NCI-H460 (cell line): ENCODE measurements at regions not wholly inside any gene's neighbourhood (a gene's known extent, or its start where the extent isn't known, plus 50 kb on each side); places are given as distances from the start of the nearest gene placed in this dataset.
"Not testable (repeated sequence)": the region's sequence is repeated elsewhere in the genome, so short reads cannot be mapped to it uniquely, and the experiment has no call there.

Experiments
- DNase-seq: peaks from one replicate; pipeline ENCODE4 v3.0.0-alpha.2; 2016; ENCODE audit warnings: low read depth; ENCODE audit errors: extremely low read depth

GRCh38 chr15:87557881-87558280, 698.7 kb downstream of the NTRK3 start:
- DNase-seq, result no peak

- DNase-seq, result no peak
Measured at GRCh38 chr15:87556886-87557285, 699.7 kb downstream of the NTRK3 start.

- DNase-seq, result no peak
Measured at GRCh38 chr15:87549860-87550259, 706.7 kb downstream of the NTRK3 start.

- no peak for DNase-seq
Measured at GRCh38 chr15:87549296-87549695, 707.2 kb downstream of the NTRK3 start.

GRCh38 chr15:87548590-87548989, 707.9 kb downstream of the NTRK3 start:
- not testable (repeated sequence) for DNase-seq

DNA sequence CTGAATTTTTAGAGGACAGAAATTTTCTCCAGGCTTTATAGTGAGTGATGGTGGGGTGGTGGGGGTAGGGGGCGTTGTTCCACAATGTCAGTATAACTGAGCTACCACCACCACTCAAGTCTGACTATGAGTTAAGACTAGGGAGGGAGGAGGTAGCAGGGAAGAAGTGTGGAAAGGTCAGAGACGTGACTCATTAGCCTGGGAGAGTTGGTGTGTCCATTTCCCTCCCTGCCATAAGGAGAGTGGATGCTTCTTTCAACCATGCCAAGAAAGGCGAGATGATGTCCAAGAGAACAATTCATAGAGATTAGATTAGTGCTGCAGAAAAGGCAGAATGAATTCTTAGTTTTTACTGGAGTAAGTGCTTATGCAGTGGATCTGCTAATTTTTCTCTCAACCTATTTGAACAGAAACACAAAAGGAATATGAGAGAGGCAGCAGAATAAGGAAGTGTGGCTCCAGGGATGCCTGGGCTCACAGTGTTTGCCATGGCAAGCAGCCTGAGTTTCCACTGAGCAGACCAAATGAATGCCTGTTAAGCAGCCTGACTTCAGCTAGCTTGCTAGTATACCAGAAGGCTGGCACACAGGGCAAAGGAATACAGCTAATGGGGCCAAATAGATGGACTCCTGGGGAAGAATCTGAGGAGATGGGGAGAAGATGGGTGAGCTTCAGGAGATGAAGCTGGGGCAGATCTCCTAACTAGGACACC, 708.9 kb downstream of the NTRK3 start:
- no peak for DNase-seq

- DNase-seq, result no peak
Measured at GRCh38 chr15:87538327-87538834, 718.2 kb downstream of the NTRK3 start.

GRCh38 chr15:87537295-87537694, 719.2 kb downstream of the NTRK3 start:
- no peak for DNase-seq

DNA sequence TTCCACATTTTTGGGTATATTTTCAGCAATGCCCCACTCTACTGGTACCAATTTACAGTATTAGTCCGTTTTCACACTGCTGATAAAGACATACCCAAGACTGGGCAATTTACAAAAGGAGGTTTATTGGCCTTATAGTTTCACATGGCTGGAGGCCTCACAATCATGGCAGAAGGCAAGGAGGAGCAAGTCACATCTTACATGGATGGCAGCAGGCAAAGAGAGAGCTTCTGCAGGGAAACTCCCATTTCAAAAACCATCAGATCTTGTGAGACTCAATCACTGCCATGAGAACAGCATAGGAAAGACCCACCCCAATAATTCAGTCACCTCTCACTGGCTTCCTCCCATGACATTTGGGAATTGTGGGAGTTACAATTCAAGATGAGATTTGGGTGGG, 722.9 kb downstream of the NTRK3 start:
- DNase-seq, result not testable (repeated sequence)

GRCh38 chr15:87528873-87529272, 727.7 kb downstream of the NTRK3 start:
- DNase-seq, result no peak

DNA sequence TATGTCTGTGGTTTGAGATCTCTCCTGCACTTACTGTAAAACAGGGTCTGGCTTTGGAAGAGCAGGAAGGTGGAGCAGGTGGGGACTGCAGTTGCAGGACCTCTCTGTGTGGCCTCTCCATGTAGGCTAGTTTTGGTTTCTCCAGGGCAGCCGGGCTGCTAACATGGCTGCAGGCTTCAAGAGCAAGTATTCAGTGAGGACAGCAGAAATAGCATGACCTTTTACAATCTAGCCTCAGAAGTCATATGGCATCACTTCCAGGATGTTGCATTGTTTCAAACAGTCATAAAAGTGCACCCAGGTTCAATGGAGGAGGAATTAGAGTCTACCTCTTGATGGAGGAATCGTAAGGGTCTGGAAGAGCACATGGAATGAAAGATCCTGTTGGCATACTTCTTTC, 728.7 kb downstream of the NTRK3 start:
- DNase-seq, result no peak

- no peak for DNase-seq
Measured at GRCh38 chr15:87527416-87527815, 729.1 kb downstream of the NTRK3 start.

- no peak for DNase-seq
Measured at GRCh38 chr15:87523516-87523915, 733.0 kb downstream of the NTRK3 start.

DNA sequence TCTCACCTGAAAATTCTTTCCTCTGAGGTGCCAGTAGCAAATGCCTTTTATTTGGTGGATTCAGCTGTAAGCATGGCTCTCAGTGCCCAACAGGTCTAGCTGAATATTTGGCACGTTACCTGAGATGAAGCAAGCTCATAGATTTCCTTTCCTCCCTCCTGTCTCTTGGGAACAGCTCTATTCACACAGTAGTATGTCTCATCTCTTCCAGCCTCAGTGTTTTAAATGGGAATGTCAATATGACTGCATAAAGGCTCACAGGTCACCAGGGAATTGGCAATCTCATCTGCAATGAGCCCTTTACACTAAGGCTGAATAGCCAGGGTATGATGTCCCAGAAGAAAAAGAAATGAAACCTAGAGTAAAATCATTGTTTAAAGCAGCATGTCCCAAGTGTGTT, 733.5 kb downstream of the NTRK3 start:
- no peak for DNase-seq

GRCh38 chr15:87518957-87519356, 737.6 kb downstream of the NTRK3 start:
- no peak for DNase-seq

DNA sequence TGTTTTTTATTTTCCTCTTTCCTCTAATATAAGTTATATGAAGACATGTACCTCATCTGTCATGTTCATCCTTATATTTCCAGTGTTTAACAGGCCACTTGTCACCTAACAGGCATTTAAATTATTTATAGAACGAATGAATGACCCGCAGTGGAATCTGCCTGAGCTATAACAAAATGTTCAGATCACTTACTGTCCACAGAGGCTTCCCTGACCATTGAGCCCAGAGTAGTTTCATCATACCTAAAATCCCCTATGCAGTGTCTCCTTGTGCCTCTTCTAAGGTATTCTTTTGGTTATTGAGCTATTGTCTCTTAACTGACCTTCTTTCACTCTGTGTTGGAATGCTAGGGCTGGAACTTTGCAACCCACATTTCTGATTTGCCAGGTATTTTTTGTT, 748.5 kb downstream of the NTRK3 start:
- DNase-seq, result no peak

- no peak for DNase-seq
Measured at GRCh38 chr15:87502173-87502572, 754.4 kb downstream of the NTRK3 start.

DNA sequence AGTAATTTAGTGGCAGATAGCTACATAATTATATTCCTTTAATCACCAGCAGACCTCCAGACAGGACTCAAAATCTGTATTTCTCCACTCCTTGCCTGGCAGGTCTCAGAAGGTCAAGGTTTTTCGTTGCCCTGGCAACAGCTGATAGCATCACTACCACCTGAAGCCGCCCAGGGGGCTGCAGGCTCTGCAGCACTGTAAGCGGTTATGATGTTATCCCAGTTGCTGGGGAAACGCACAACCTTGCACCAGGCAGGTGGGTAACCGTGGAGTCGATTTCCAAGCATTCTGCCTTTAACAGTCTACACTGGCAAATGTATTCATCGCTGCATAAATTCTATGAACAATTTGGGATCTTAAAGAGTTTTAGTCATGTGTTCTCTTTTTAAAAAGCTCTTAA, 756.3 kb downstream of the NTRK3 start:
- DNase-seq, result no peak

- DNase-seq, result no peak
Measured at GRCh38 chr15:87498560-87498959, 758.0 kb downstream of the NTRK3 start.

- no peak for DNase-seq
Measured at GRCh38 chr15:87496795-87497194, 759.7 kb downstream of the NTRK3 start.

DNA sequence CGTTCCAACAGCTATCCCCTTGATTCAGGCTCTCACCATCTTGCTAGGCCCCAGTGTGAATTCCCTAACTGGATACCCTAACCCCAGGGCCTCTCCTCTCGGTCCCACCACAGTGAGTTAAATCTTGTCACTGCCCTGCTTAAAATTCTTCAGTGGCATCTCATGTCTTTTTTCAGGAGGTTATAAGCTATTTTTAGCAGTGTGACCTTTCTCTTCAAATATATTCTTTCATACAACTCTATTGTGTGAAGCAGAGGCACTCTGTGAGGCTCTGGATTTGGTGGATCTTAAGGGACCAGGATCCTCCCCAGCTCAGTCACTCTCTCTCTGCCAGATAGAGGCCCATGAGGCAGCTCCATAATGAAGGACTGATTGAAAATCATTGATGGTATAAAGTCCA, 760.4 kb downstream of the NTRK3 start:
- no peak for DNase-seq

- DNase-seq, result no peak
Measured at GRCh38 chr15:87493803-87494202, 762.7 kb downstream of the NTRK3 start.

DNA sequence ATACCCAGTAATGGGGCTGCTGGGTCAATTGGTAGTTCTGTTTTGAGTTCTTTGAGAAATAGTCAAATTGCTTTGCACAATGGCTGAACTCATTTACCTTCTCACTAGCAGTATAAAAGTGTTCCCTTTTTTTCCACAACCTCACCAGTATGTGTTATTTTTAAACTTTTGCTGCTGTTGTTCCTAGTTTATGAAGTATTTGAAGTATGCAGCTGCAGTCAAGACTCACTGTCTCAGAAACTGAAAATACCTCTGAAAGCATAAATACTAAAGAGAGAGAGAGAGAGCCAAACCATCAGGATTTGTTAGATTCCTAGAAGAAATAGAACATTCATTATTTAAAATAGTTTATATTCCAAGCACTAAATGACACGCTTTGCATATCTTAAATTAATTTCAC, 764.2 kb downstream of the NTRK3 start:
- DNase-seq, result no peak
